GM19463 (cell line): ENCODE measurements at regions not wholly inside any gene's neighbourhood (a gene's known extent, or its start where the extent isn't known, plus 50 kb on each side); places are given as distances from the start of the nearest gene placed in this dataset.
"Not testable (repeated sequence)": the region's sequence is repeated elsewhere in the genome, so short reads cannot be mapped to it uniquely, and the experiment has no call there.

Experiments
- ATAC-seq: cut with Tn5 transposase; IDR thresholded peaks from one replicate; pipeline ENCODE4 v1.9.1; 2021; ENCODE audit warnings: mild to moderate bottlenecking, moderate library complexity; ENCODE audit not compliant: unreplicated experiment

DNA sequence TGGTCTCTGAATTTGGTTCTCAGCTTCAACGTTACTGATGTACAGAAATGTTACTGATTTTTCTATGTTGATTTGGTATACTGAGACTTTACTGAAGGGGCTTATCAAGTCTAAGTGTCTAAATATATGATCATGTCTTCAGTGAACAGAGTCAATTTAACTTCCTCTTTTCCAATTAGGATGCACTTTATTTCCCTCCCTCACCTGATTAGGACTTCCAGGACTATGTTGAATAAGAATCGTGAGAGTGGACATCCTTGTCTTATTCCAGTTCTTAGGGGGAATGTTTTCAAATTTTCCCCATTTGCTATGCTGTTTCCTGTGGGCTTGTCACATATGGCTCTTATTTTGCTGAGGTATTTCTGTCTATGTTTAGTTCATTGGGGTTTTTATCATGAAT, 349.5 kb downstream of the PRR16 start:
- ATAC-seq, result no peak

DNA sequence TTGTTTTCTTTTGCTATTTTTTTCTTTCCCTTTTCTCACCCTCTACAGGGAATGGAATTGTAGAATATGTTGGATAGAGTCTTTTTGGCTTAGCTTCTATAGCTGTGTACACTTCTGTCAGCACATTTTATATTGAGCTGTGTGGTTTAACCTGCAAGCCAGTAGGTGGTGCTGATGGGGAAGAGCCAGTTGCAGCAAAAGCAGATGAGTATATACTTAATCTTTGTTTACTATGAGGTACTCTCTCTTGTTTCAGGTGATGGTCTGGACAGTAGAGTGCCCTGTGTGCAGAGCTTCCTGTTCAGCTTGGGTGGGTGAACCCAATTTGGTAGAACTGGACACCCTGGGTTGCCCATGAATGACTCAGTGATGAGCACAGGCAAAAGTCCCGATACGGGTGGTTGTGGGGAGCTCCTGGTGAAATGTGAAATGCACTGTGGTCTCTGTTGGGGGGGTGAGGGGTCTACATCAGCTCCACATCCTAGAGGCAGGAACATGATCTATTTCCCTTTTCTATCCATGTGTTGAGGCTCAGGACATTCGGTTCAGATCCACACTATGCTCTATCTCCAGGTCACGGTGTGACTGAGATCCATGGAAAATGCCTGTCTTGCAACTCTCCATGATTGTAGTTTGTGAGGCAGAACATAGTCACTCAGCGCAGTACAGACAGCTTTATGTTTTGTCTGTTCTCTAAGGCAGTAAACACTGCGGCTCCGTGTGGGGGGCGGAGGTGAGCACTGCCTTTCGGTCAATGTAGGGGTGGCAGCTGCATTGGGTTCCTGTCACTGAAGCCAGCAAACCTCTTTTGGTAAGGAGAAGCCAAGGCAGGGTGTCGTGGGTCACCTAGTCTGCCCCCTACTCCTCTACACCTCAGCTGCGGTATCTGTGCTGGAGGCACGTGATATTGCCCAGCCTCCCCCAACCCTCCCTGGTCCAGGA, 353.2 kb downstream of the PRR16 start:
- ATAC-seq, result no peak

DNA sequence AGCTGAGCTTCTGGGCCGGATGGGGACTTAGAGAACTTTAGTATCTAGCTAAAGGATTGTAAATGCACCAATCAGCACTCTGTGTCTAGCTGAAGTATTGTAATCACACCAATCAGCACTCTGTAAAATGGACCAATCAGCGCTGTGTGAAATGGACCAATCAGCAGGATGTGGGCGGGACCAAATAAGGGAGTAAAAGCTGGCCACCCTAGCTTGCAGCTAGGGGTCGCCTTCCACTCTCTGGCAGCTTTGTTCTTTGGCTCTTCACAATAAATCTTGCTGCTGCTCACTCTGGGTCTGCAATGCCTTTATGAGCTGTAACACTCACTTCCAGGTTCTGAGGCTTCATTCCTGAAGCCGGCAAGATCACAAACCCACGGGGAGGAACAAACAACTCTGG, 354.0 kb downstream of the PRR16 start:
- ATAC-seq, result no peak

DNA sequence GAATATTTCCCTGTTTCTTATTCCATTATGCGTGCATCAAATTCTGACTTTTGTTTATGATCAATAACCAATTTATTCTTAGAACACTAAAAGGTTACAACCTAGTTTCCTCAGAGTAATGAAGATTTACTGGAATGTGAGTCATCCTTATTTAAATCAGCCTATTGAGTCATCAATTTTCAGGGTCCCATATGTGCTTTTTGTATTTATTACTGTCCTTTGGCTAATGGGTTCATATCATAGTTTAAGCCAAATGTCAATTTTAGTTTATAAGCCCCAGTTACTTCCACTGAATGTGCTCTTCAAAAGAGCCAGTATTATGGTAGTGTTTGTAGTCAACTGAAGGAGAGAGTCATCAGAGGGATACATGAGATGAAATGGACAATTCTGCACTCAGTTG, 359.2 kb downstream of the PRR16 start:
- no peak for ATAC-seq

DNA sequence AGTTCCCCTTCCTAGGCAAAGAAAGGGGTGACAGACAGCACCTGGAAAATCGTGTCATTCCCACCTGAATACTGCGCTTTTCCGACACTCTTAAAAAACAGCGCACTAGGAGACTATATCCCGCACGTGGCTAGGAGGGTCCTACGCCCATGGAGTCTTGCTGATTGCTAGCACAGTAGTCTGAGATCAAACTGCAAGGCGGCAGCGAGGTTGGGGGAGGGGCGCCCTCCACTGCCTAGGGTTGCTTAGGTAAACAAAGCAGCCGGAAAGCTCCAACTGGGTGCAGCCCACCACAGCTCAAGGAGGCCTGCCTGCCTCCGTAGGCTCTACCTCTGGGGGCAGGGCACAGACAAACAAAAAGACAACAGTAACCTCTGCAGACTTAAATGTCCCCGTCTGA, 367.5 kb downstream of the PRR16 start:
- ATAC-seq, result not testable (repeated sequence)

DNA sequence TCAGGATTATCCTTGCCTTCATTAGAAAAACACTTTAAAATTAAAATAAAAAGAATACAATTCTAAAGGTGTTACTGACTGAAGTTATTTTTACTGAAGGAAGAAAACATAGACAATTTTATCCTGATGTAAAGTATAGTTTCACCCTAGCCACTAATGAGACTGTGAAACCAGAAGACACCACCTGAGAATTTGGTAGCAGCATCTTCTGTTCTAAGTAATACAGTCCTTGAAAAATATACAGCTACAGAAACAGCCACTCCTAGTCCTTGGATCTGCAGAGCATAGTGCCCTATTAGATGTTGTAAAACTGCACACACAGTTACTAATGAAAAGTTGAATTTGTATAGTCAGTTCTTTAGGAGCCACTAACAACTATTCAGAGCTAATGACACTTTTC, 377.7 kb downstream of the PRR16 start:
- no peak for ATAC-seq

DNA sequence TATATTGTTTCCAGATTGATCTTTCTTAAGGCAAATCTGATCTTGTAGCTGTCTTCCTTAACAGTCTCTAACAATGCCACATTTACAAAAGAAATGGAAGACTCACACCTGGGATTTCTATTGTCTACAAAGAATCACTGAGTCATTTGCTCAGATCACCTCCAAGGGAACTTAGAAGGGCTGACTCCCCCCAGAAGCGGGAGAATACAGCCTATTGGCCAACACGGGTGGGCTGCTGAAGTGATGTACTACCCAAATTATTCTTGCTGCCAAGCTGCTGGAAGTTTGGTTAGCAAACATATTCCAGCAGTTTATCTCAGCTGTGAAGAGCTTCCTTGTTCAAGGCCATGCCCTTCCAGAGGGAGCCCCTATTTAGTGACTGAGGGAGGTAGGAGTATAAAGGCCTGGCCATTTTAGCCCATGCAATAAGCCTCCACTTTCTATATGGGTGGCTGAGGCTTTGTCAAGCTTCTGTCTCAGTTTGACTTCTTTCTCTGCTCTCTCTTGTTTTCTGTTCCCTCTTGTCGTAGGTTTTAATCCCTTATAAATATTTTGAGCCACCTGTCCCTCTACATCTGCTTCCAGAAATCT, 379.4 kb downstream of the PRR16 start:
- no peak for ATAC-seq

DNA sequence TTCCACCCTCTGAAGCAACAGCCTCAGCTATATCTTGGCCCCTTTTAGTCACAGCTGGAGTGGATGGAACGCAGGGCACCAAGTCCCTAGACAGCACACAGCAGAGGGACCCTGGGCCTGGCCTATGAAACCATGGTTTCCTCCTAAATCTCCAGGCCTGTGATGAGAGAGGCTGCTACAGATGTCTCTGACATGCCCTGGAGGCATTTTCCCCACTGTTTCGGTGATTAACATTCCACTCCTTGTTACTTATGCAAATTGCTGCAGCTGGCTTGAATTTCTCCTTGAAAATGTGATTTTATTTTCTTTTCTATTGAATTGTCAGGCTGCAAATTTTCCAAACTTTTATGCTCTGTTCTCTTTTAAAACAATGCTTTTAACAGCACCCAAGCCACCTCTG, 384.8 kb downstream of the PRR16 start:
- no peak for ATAC-seq

DNA sequence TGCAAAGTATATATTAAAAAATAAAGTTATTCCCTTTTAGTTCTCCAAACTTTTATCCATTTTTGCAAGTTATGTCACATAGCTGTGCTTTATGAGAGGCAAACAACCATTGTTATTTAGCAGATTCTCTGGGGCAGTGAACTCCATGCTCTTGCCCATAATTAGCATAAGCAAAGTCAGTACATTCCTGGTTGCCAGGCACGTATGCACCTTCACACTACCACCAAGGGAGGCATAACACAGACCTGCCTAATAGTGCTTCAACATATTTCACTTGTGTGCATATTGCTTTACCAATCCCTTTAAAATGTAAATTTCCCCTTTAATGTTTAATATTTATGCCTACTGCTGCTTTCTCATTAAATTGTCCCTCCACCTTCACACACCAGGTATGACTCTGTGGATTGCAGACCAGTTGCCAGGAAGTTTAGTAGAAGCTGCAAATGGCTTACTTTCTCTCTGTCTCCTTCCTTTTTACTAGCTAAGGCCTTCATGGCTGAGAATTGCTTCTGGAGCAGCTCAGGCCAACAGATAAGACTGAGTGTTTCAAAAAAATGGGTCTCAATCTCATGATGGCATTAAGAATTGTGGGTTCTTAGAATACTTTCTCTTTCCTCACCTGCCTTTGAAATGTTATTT, 388.2 kb downstream of the PRR16 start:
- ATAC-seq, result no peak

DNA sequence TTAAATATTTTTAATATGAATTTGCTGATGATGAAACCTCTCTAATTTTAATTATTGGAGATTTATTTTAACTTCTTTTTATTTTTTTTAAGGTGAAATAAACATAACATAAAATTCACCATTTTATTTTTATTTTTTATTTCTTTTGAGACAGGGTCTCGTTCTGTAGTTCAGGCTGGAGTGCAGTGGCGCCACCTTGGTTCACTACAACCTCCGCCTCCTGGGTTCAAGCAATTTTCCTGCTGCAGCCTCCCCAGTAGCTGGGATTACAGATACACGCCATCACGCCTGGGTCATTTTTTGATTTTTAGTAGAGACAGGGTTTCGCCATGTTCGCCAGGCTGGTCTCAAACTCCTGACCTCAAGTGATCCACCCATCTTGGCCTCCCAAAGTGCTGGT, 402.9 kb downstream of the PRR16 start:
- ATAC-seq, result no peak

DNA sequence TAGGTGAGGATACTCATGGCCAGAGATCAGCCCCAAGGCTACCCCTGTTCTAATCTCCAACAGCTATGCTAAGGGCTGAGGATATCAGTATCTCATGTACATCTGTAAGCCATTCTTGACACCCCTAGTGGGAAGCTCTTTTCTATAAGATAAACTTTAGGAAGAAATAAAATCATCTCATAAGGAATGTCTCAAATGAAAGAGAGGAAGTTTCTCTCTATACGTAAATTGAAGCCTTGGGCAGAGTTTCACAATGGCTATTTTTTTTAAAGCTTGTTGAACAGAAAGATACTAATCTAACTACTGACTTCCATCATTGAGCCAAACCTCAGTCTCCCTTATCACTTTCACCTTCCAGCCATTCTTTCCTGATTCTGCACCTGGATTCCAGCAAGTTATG, 405.7 kb downstream of the PRR16 start:
- ATAC-seq, result no peak

DNA sequence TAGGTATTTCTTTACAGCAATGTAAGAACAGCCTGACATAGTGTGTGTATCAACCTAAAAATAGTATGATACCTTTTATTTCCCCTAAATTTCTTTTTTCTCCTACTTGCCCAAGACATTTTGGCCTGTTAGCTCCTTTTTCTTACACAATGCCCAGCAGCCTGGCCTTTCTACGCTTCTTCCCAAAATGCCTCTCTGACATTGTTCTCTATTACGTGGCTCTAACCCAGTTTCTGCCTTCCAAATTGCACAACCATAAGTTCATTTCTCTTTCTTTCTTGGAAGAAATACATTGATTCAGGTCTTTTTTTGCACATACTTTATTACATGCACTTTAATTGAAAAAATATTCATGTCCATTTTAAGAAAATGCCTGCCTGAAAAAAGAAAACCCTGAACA, 408.2 kb downstream of the PRR16 start:
- no peak for ATAC-seq

DNA sequence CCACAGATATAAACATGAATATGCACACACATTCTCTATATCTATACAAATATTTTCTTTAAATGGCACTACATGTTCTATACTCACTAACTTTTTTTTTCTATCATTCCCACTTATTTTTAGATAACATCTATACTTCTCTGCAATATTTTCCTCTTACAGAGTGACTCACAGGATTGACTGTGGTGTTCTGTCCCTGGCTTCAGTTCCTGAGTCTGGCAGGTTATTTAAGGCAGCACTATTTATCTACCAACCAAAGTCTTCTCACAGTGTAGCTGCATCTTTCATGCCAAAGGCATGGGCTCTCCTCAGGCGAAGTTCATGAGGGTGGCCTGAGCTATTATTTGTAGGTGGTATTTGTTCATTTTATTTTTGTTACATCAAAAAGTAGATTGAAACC, 409.0 kb downstream of the PRR16 start:
- ATAC-seq, result no peak

DNA sequence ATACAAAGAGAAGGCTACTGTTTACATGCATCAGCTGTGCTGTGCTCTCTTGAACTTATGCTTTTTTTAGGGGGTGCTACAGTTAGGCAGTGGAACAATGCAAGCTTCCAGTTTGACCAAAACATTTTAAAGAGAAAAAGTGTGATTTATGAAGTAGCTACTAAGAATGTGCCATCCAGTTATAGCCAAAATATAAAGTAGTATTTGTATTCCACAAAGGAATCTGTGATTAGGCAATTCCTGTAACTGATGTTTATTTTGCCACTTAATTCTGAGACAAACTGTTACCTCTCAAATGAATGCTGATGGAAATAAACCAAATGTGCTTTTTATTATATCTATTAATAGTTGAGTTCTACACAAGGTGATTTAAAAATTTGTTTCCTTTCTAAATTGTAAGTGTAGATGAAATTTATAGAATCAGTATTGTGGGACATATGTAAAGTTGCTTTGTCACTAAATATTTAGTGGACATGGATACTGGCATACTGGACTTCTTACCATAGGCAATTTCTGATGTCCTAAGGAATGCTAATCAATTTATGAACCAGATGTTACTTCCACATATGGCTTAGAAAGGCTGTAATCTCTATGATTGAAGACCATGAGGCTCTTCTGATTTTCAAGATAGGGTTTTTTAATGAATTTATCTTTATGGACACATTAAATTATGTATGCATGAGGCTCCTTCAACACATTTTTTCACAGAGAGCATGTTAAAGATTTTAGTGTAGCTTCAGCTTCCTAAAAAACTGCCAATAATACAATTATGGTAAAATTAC, 410.2 kb downstream of the PRR16 start:
- no peak for ATAC-seq

DNA sequence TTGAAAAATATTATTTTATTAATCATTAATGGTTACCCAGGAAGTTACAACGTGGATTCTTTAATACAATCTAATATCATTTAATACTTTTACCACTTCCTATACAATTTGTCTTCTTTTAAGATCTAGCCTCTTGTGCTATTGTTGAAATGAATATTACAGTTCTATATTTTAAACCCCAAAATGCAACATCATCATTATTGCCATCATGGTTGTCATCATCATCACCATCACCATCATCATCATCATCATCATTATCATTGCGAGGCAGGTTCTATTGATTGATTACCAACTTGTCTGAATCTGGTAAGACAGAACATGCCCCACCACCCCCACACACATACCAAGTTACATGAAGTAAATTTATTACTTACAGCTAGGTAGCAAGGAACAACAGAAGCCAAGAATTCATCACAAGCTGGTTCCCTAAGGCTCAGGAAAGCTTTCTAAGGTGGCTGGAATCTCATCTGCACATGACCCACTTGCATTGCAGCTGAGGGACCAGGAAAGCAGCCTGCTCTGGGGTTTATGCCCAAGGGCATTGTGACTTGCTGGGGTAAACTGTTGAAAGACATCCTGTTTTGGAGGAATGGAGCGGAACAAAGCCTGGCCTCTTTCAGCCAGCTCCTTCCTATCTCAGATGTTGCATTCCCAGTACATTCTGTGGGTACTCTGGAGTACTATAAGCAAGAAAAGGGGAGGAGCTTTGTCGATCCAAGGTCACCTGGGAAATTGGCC, 418.1 kb downstream of the PRR16 start:
- no peak for ATAC-seq

DNA sequence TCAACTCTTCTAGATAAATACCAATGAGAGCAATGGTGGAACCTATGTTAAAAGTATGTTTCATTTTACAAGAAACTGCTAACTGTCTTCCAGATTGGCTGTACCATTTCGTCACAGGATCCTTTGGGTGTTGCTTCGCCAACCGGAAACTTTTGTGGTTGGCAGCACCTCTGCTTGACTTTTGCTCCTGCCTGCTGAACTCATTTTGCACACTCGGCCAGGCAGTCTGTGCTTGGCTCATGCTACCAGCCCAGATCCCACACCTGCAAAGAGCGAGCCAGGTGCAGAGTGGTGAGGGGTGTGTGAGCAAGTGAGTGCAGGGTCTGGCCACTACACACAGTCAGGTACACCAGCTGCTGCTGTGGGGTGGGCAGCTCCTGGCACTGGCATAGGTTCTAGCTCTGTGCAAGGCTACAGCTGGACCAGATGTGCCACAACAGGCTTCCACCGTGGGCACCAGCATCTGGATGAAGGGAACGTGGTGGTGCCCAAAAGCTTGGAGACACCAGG, 422.3 kb downstream of the PRR16 start:
- ATAC-seq, result no peak

DNA sequence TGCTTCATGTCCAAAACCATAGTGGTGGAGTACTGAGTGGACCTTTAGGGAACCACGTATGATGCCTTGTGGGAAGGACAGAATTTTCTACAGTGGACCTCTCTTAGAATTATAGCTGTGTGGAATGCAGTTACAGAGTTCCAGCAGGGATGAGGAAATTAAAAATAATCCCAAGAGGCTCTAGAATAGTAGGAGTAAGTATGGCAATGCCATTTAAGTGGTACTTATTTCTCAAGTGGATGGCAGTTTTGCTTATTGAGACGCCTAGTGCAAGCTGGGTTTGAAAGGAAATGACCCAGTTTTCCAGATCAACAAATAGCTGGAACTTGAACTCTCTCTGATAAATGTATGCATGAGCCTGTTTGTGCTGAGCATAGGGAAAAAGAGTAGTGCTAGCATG, 431.6 kb downstream of the PRR16 start:
- ATAC-seq, result no peak

DNA sequence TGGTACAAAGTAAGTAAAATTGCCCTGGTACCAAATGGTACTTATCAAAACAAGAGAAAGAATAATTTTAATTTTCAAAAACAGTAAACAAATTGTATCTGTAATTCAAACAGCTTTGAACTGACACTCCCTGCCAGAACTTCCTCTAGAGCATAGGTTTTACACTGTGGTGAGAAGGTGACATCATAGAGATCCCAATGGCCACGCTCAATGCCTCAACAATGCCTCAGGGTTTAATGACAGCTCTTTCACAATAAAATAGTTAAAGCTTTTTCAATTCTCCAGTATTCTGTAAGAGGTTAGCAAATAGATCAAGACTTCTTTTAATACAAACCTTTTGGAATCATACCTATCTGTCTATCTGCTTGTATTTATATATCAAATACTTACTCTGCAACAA, 437.1 kb downstream of the PRR16 start:
- ATAC-seq, result no peak

DNA sequence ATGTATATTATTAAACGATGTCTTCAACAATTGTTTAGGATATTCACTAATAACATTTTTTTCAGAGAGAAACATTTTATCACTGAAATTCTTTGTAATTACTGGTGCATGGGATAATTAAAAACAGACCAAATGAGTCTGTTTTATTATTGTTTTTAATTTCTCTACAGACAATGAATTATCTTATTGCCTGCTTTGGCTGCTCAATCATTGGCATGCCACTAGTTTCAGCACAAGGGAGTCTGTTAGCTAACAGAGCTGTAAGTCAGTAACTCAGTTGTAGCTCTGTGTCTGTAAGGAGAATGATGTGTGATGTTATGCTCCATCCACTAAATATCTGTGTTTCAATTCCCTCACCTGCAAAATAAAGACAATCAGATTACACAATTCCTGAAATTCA, 443.9 kb downstream of the PRR16 start:
- no peak for ATAC-seq

DNA sequence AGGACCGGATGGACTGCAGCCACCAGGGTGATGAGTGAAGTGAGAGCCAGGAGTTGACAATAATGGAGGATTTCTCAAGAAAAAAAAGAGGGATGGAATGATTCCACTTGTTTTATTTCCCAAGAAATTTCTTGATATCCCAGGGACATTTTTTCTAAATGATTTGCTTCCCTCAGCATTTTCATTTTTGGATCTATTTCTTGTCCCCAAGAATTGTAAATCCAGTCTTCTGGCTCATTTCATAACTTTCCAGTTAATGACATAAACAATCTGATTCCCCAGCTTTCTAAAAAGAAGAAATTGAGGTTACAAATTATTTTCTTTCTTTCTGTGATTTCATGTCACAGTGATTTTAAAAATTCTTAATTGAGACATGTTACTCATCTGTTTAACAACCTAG, 446.5 kb downstream of the PRR16 start:
- ATAC-seq, result no peak
